GM12801 (cell line): ENCODE measurements at regions not wholly inside any gene's neighbourhood (a gene's known extent, or its start where the extent isn't known, plus 50 kb on each side); places are given as distances from the start of the nearest gene placed in this dataset.

Experiments
- CTCF ChIP-seq: IDR thresholded peaks from one replicate; pipeline ENCODE4 v1.5.1; 2011; ENCODE audit warnings: control low read depth; ENCODE audit not compliant: insufficient read length; ENCODE audit errors: extremely low read depth

GRCh38 chr5:167923396-167923795, 368.0 kb upstream of the WWC1 start:
- no peak for TF ChIP-seq CTCF

GRCh38 chr5:167929841-167930240, 361.6 kb upstream of the WWC1 start:
- no peak for TF ChIP-seq CTCF

- no peak for TF ChIP-seq CTCF
Observed at GRCh38 chr5:167934551-167934971, 356.9 kb upstream of the WWC1 start.

GRCh38 chr5:167936022-167936421, 355.4 kb upstream of the WWC1 start:
- TF ChIP-seq CTCF: no peak

- no peak for TF ChIP-seq CTCF
Observed at GRCh38 chr5:167936944-167937634, 354.4 kb upstream of the WWC1 start.

GRCh38 chr5:167937635-167937998, 353.8 kb upstream of the WWC1 start:
- no peak for TF ChIP-seq CTCF

- TF ChIP-seq CTCF: no peak
Observed at GRCh38 chr5:167939686-167940085, 351.8 kb upstream of the WWC1 start.
